GM12878 (cell line): ENCODE measurements at regions not wholly inside any gene's neighbourhood (a gene's known extent, or its start where the extent isn't known, plus 50 kb on each side); places are given as distances from the start of the nearest gene placed in this dataset.

ENCODE experiments used
- ATAC-seq: fragments of 200-7000 bp; cut with Tn5 transposase; 3 replicates; pipeline ENCODE4 v1.9.1; 2020; ENCODE audit warnings: mild to moderate bottlenecking, moderate library complexity
- BruUV-seq: library from RNA; stranded (reverse); fragments of 400-500 nt; replicated peaks from 2 replicates; lab custom pipeline; 2021; lab: Mats Ljungman, UMichigan
- CTCF ChIA-PET: fragments of 300-600 bp; sonication (Branson Sonifier 250); formaldehyde crosslinking; extraction: SDS; loops from one replicate; lab custom pipeline; 2021; ENCODE audit warnings: inconsistent platforms; lab: Yijun Ruan, JAX
- POLR2A ChIA-PET: fragments of 350-600 bp; formaldehyde crosslinking; extraction: SDS; loops from one replicate; lab custom pipeline; 2021; ENCODE audit warnings: inconsistent platforms; lab: Charles Lee
- RAD21 ChIA-PET: fragments of 300-600 bp; sonication (Branson Sonifier 250); formaldehyde crosslinking; loops from one replicate; lab custom pipeline; 2023; ENCODE audit warnings: antibody characterized with exemption; ENCODE audit not compliant: unreplicated experiment; lab: Charles Lee
- SMC1A ChIA-PET: fragments of 300-600 bp; sonication (Branson Sonifier 250); formaldehyde crosslinking; loops from one replicate; lab custom pipeline; 2023; ENCODE audit not compliant: unreplicated experiment, uncharacterized antibody; lab: Charles Lee
- DNase-seq: peaks from one replicate; pipeline ENCODE4 v3.0.0-alpha.2; 2011; ENCODE audit warnings: low read depth, low spot score
- FAIRE-seq: peaks from 3 replicates; lab custom pipeline; 2011; peaks lifted over from hg19 to GRCh38; lab: Jason Lieb, UNC
- H2AFZ ChIP-seq: 2 replicates; pipeline ENCODE4 v1.6.0; 2011; ENCODE audit warnings: low read depth, low read length, control low read depth; ENCODE audit not compliant: control insufficient read depth
- H3K27ac ChIP-seq: 2 replicates; pipeline ENCODE4 v1.5.1; 2011; ENCODE audit warnings: control low read depth; ENCODE audit not compliant: control insufficient read depth, insufficient read depth
- H3K27me3 ChIP-seq, 2 experiments: replicated peaks in 1 of 2; 2 replicates each; pipeline versions ENCODE4 v1.6.0 to v1.6.1; 2011; ENCODE audit warnings: low read length in 1 of 2; ENCODE audit not compliant: control insufficient read depth in 2 of 2, insufficient read depth in 2 of 2
- H3K36me3 ChIP-seq, 2 experiments: 2 replicates each; pipeline ENCODE4 v1.5.1; 2011; ENCODE audit warnings: low read length in 1 of 2; ENCODE audit not compliant: control insufficient read depth in 2 of 2, insufficient read depth in 2 of 2
- H3K4me1 ChIP-seq: 2 replicates; pipeline ENCODE4 v1.6.1; 2011; ENCODE audit warnings: mild to moderate bottlenecking, low read length, moderate library complexity, mixed read lengths; ENCODE audit not compliant: control insufficient read depth, insufficient read depth
- H3K4me2 ChIP-seq: 2 replicates; pipeline ENCODE4 v1.6.0; 2011; ENCODE audit warnings: control low read depth; ENCODE audit not compliant: control insufficient read depth, insufficient read depth
- H3K4me3 ChIP-seq: fragments of 200-600 bp; sonication (generic); 2 replicates; pipeline ENCODE4 v1.5.1; 2016
- H3K79me2 ChIP-seq: 2 replicates; pipeline ENCODE4 v1.6.0; 2011; ENCODE audit warnings: low read length; ENCODE audit not compliant: control insufficient read depth, insufficient read depth
- H3K9ac ChIP-seq: 2 replicates; pipeline ENCODE4 v1.8.0; 2011; ENCODE audit warnings: low read length, control low read depth, mixed read lengths; ENCODE audit not compliant: control insufficient read depth, insufficient read depth
- H3K9me3 ChIP-seq: replicated peaks from 3 replicates; pipeline ENCODE4 v1.5.1; 2011; ENCODE audit warnings: mild to moderate bottlenecking, low read length; ENCODE audit not compliant: control insufficient read depth, insufficient read depth
- H4K20me1 ChIP-seq: 2 replicates; pipeline ENCODE4 v1.6.0; 2011; ENCODE audit not compliant: control insufficient read depth, insufficient read depth
- ATF7 ChIP-seq: fragments of 450-650 bp; IDR thresholded peaks from 2 replicates; pipeline ENCODE4 v1.6.1; 2016; ENCODE audit warnings: low read depth, mild to moderate bottlenecking
- CHD4 ChIP-seq: fragments of 200-600 bp; sonication (generic); IDR thresholded peaks from 2 replicates; pipeline ENCODE4 v1.6.1; 2016; ENCODE audit warnings: mild to moderate bottlenecking
- HCFC1 ChIP-seq: fragments of 150-350 bp; IDR thresholded peaks from 2 replicates; pipeline ENCODE4 v1.6.1; 2014; ENCODE audit warnings: low read length
- NFXL1 ChIP-seq: fragments of 450-650 bp; IDR thresholded peaks from 2 replicates; pipeline ENCODE4 v1.6.1; 2017; ENCODE audit warnings: antibody characterized with exemption, mild to moderate bottlenecking, borderline replicate concordance
- NFYB ChIP-seq: IDR thresholded peaks from 2 replicates; pipeline ENCODE4 v1.6.1; 2011; ENCODE audit warnings: low read depth, mild to moderate bottlenecking, low read length, improper control_type of control experiment, moderate library complexity; ENCODE audit not compliant: insufficient read depth
- PRDM15 ChIP-seq: fragments of 450-650 bp; formaldehyde crosslinking; IDR thresholded peaks from 2 replicates; pipeline ENCODE4 v1.4.0; 2020; ENCODE audit warnings: mild to moderate bottlenecking, moderate library complexity
- RB1 ChIP-seq: fragments of 450-650 bp; formaldehyde crosslinking; IDR thresholded peaks from 2 replicates; pipeline ENCODE4 v1.6.1; 2017; ENCODE audit warnings: mild to moderate bottlenecking, borderline replicate concordance
- REST ChIP-seq: IDR thresholded peaks from 2 replicates; pipeline ENCODE4 v1.6.1; 2012; ENCODE audit warnings: mild to moderate bottlenecking, low read depth, low read length
- SIX5 ChIP-seq: IDR thresholded peaks from 2 replicates; pipeline ENCODE4 v1.6.1; 2011; ENCODE audit warnings: mild to moderate bottlenecking, low read depth, low read length, moderate library complexity; ENCODE audit not compliant: severe bottlenecking
- TAF1 ChIP-seq: IDR thresholded peaks from 2 replicates; pipeline ENCODE4 v1.6.1; 2011; ENCODE audit warnings: mild to moderate bottlenecking, low read depth, low read length, borderline replicate concordance
- TCF12 ChIP-seq: IDR thresholded peaks from 2 replicates; pipeline ENCODE4 v1.6.1; 2011; ENCODE audit warnings: low read depth, mild to moderate bottlenecking, low read length
- TCF7 ChIP-seq: IDR thresholded peaks from 2 replicates; pipeline ENCODE4 v1.6.1; 2014; ENCODE audit warnings: antibody characterized with exemption, borderline replicate concordance
- ZBED1 ChIP-seq: IDR thresholded peaks from 2 replicates; pipeline ENCODE4 v1.6.1; 2016; ENCODE audit warnings: borderline replicate concordance
- ZNF384 ChIP-seq: IDR thresholded peaks from 2 replicates; pipeline ENCODE4 v1.6.1; 2012; ENCODE audit warnings: low read depth, mild to moderate bottlenecking, low read length, improper control_type of control experiment, borderline replicate concordance
- WGBS: methylation state at CpG from one replicate; pipeline ENCODE4 v1.1.6; 2016; ENCODE audit warnings: low lambda C conversion rate; ENCODE audit not compliant: insufficient replicate concordance, insufficient coverage; ENCODE audit errors: missing lambda C conversion rate; 5-methylcytosine and 5-hydroxymethylcytosine counted together
- in situ Hi-C: fragments of 300-500 bp; cut with MboI; formaldehyde crosslinking; loops from 9 replicates; pipeline ENCODE4 v1.14.3; 2018; ENCODE audit warnings: mixed read lengths
- intact Hi-C: fragments of 100-400 bp; cut with micrococcal nuclease; formaldehyde crosslinking; loops from one replicate; pipeline ENCODE4 v1.14.2; 2022; ENCODE audit not compliant: unreplicated experiment
- TF ChIP-seq, protein P1 (sequence below), 3 experiments: IDR thresholded peaks in 2 of 3; conservative IDR thresholded peaks in 1 of 3; 2 replicates each; pipeline ENCODE4 v1.5.1; 2011; ENCODE audit warnings: low read depth in 3 of 3, low read length in 3 of 3, mild to moderate bottlenecking in 3 of 3, control low read depth in 2 of 3, moderate library complexity in 2 of 3, inconsistent platforms in 1 of 3, mixed read lengths in 1 of 3; ENCODE audit not compliant: control insufficient read depth in 2 of 3, insufficient read depth in 1 of 3; ENCODE audit errors: extremely low read depth in 1 of 3
- TF ChIP-seq, protein P2 (sequence below): IDR thresholded peaks from 2 replicates; pipeline ENCODE4 v1.6.1; 2012; ENCODE audit warnings: low read depth, low read length, improper control_type of control experiment

- no peak for DNase-seq
- Histone ChIP-seq H3K79me2 (no peaks in the 10 kb centered on the region), H3K9me3 (no peaks in the 10 kb centered on the region), H3K9ac (no peak overlapping the region), H3K4me3 (no peak overlapping the region), H3K36me3 (no peaks in the 10 kb centered on the region), H3K27ac (no peak overlapping the region), H3K27me3 (no peaks in the 10 kb centered on the region), H3K4me2 (no peak overlapping the region), H3K4me1 (no peaks in the 10 kb centered on the region), H4K20me1 (no peaks in the 10 kb centered on the region), H2AFZ (no peak overlapping the region)
- ChIA-PET RAD21 (no interaction called here), POLR2A (no interaction called here), CTCF (no interaction called here), SMC1A (interaction anchor here (0.8 to 1.0 kb wide), 2 partner anchors 21 to 92 kb away, joined by 3 to 5 read pairs; no protein-coding TSS in a partner anchor)
- in situ Hi-C loops, result no loop called here
- no TSS peak for BruUV-seq
- WGBS, result 0% methylated on average over 2 of the region's 2 CpGs
- intact Hi-C loops, result no loop called here
- no peak for FAIRE-seq
- ATAC-seq, result peak; percentile 90
- no peak for TF ChIP-seq ZBED1
- no peak for TF ChIP-seq REST
- no peak for TF ChIP-seq TAF1
- no peak for TF ChIP-seq RB1
- TF ChIP-seq NFYB, result no peak
- no peak for TF ChIP-seq ZNF384
- TF ChIP-seq, protein P1, sequence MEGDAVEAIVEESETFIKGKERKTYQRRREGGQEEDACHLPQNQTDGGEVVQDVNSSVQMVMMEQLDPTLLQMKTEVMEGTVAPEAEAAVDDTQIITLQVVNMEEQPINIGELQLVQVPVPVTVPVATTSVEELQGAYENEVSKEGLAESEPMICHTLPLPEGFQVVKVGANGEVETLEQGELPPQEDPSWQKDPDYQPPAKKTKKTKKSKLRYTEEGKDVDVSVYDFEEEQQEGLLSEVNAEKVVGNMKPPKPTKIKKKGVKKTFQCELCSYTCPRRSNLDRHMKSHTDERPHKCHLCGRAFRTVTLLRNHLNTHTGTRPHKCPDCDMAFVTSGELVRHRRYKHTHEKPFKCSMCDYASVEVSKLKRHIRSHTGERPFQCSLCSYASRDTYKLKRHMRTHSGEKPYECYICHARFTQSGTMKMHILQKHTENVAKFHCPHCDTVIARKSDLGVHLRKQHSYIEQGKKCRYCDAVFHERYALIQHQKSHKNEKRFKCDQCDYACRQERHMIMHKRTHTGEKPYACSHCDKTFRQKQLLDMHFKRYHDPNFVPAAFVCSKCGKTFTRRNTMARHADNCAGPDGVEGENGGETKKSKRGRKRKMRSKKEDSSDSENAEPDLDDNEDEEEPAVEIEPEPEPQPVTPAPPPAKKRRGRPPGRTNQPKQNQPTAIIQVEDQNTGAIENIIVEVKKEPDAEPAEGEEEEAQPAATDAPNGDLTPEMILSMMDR (IDR thresholded peaks at IDR 0.05 in 2 of 3, conservative IDR thresholded peaks at IDR 0.05 in 1 of 3; ENCODE audit: control insufficient read depth in 2 of 3, extremely low read depth in 1 of 3, insufficient read depth in 1 of 3, low read depth in 3 of 3, low read length in 3 of 3), result no peak
- TF ChIP-seq NFXL1, result no peak
- TF ChIP-seq, protein P2, sequence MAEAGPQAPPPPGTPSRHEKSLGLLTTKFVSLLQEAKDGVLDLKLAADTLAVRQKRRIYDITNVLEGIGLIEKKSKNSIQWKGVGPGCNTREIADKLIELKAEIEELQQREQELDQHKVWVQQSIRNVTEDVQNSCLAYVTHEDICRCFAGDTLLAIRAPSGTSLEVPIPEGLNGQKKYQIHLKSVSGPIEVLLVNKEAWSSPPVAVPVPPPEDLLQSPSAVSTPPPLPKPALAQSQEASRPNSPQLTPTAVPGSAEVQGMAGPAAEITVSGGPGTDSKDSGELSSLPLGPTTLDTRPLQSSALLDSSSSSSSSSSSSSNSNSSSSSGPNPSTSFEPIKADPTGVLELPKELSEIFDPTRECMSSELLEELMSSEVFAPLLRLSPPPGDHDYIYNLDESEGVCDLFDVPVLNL, result no peak
- TF ChIP-seq SIX5, result no peak
- TF ChIP-seq TCF7, result no peak
- TF ChIP-seq PRDM15 (CRISPR knock-in tag), result no peak
- no peak for TF ChIP-seq CHD4
- no peak for TF ChIP-seq ATF7
- no peak for TF ChIP-seq HCFC1
- TF ChIP-seq TCF12, result peak; percentile 61; the same call in 1 of the 2 replicates
Measured at GRCh38 chr13:87444135-87444534, 227.0 kb upstream of the SLITRK5 start.
